ENCODE measurements at regions not wholly inside any gene's neighbourhood (a gene's known extent, or its start where the extent isn't known, plus 50 kb on each side); places are given as distances from the start of the nearest gene placed in this dataset.

DNA sequence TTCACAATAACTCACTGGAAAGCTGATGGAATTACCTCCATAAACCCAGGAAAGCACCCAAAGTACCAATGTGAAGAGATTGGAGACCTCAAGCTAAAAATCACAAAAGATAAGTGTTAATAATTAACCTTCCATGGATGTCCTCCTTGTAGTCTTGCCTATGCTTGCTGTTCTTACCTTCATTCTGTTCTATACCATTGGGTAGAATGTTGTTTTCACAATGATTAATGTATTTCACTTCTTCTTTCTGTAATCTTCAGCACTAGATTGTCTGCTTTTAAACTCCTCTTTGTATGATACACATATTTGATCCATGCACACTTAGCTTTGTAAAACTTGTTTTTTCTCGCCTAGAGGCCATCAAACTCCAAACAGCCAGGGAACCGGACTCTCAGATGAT, 570.3 kb downstream of the RAPGEF2 start (continued):
- no peak for TF ChIP-seq CTBP2 (IDR thresholded peaks at IDR 0.05; ENCODE audit: borderline replicate concordance, insufficient read depth, insufficient read length, low read length)
- TF ChIP-seq KDM5A (IDR thresholded peaks at IDR 0.05; ENCODE audit: low read length) = no peak
- TF ChIP-seq, protein P1, sequence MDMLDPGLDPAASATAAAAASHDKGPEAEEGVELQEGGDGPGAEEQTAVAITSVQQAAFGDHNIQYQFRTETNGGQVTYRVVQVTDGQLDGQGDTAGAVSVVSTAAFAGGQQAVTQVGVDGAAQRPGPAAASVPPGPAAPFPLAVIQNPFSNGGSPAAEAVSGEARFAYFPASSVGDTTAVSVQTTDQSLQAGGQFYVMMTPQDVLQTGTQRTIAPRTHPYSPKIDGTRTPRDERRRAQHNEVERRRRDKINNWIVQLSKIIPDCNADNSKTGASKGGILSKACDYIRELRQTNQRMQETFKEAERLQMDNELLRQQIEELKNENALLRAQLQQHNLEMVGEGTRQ (IDR thresholded peaks at IDR 0.05; ENCODE audit: low read length) = no peak
- no peak for TF ChIP-seq SP1 (IDR thresholded peaks at IDR 0.05; ENCODE audit: low read depth, low read length)
- TF ChIP-seq POLR2A (IDR thresholded peaks at IDR 0.05; ENCODE audit: control extremely low read depth in 1 of 2, low read depth in 2 of 2, low read length in 2 of 2) = no peak
- no peak for TF ChIP-seq KDM1A (IDR thresholded peaks at IDR 0.05; ENCODE audit: borderline replicate concordance, low read length)

All from H1 (cell line).